HuH-7 (cell line): ENCODE measurements at regions not wholly inside any gene's neighbourhood (a gene's known extent, or its start where the extent isn't known, plus 50 kb on each side); places are given as distances from the start of the nearest gene placed in this dataset.
"Not testable (repeated sequence)": the region's sequence is repeated elsewhere in the genome, so short reads cannot be mapped to it uniquely, and the experiment has no call there.

Experiments
- DNase-seq: peaks from one replicate; pipeline ENCODE4 v3.0.0; 2011; ENCODE audit warnings: low spot score

GRCh38 chrX:39222346-39223113 is 421.3 kb downstream of the MID1IP1 start:
- DNase-seq, result no peak

- DNase-seq, result no peak
Measured at GRCh38 chrX:39226251-39226650, 425.0 kb downstream of the MID1IP1 start.

GRCh38 chrX:39227371-39227770 is 426.1 kb downstream of the MID1IP1 start:
- DNase-seq, result no peak

- DNase-seq, result no peak
Measured at GRCh38 chrX:39238006-39238405, 436.7 kb downstream of the MID1IP1 start.

GRCh38 chrX:39242187-39242586 is 440.9 kb downstream of the MID1IP1 start:
- peak; percentile 30 for DNase-seq

GRCh38 chrX:39244147-39244546 is 442.9 kb downstream of the MID1IP1 start:
- DNase-seq, result no peak

GRCh38 chrX:39245024-39245423 is 443.8 kb downstream of the MID1IP1 start:
- no peak for DNase-seq

GRCh38 chrX:39247536-39247935 is 446.3 kb downstream of the MID1IP1 start:
- no peak for DNase-seq

- no peak for DNase-seq
Measured at GRCh38 chrX:39248330-39248729, 447.1 kb downstream of the MID1IP1 start.

- DNase-seq, result no peak
Measured at GRCh38 chrX:39249999-39250398, 448.7 kb downstream of the MID1IP1 start.

- no peak for DNase-seq
Measured at GRCh38 chrX:39251995-39252394, 450.7 kb downstream of the MID1IP1 start.

- DNase-seq, result no peak
Measured at GRCh38 chrX:39253551-39253950, 452.3 kb downstream of the MID1IP1 start.

- DNase-seq, result no peak
Measured at GRCh38 chrX:39258331-39258730, 457.1 kb downstream of the MID1IP1 start.

GRCh38 chrX:39260965-39261364 is 459.7 kb downstream of the MID1IP1 start:
- no peak for DNase-seq

- DNase-seq, result peak; percentile 6
Measured at GRCh38 chrX:39261446-39262147, 460.3 kb downstream of the MID1IP1 start.

GRCh38 chrX:39262641-39263040 is 461.4 kb downstream of the MID1IP1 start:
- DNase-seq, result no peak

- DNase-seq, result no peak
Measured at GRCh38 chrX:39264023-39264422, 462.8 kb downstream of the MID1IP1 start.

- DNase-seq, result no peak
Measured at GRCh38 chrX:39267176-39267575, 465.9 kb downstream of the MID1IP1 start.

GRCh38 chrX:39268207-39268606 is 466.9 kb downstream of the MID1IP1 start:
- DNase-seq, result no peak

- no peak for DNase-seq
Measured at GRCh38 chrX:39275500-39276068, 474.3 kb downstream of the MID1IP1 start.

GRCh38 chrX:39277685-39278390 is 476.6 kb downstream of the MID1IP1 start:
- DNase-seq, result not testable (repeated sequence)

GRCh38 chrX:39283239-39283638 is 482.0 kb downstream of the MID1IP1 start:
- DNase-seq, result no peak

GRCh38 chrX:39288592-39288991 is 487.3 kb downstream of the MID1IP1 start:
- DNase-seq, result no peak
